ENCODE measurements at regions not wholly inside any gene's neighbourhood (a gene's known extent, or its start where the extent isn't known, plus 50 kb on each side); places are given as distances from the start of the nearest gene placed in this dataset.

DNA sequence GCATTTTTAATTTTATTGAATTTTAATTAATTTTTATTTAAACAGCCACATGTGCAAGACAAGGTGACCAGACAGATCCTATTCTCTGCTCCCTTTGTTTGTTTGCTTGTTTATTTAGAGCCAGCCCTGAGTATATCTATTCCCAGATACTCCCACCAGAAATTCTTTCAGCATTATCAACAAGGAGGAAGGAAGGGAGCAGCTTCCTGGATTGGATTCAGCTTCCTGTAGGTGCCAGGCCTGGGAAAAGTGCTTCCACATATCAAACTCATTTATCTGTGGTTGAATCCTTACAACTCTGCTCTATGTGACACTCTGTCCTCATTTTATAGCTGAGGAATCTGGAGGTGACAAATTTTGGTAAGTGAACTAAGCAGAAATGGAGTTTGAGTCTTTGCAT lies 60.5 kb upstream of the KLF7 start:
- TF ChIP-seq SIN3A (IDR thresholded peaks at IDR 0.05; ENCODE audit: borderline replicate concordance, insufficient read depth, low read length) (no peak), TAF1 (IDR thresholded peaks at IDR 0.05; ENCODE audit: borderline replicate concordance, insufficient read depth, low read length) (no peak)
- TF ChIP-seq, protein P1, sequence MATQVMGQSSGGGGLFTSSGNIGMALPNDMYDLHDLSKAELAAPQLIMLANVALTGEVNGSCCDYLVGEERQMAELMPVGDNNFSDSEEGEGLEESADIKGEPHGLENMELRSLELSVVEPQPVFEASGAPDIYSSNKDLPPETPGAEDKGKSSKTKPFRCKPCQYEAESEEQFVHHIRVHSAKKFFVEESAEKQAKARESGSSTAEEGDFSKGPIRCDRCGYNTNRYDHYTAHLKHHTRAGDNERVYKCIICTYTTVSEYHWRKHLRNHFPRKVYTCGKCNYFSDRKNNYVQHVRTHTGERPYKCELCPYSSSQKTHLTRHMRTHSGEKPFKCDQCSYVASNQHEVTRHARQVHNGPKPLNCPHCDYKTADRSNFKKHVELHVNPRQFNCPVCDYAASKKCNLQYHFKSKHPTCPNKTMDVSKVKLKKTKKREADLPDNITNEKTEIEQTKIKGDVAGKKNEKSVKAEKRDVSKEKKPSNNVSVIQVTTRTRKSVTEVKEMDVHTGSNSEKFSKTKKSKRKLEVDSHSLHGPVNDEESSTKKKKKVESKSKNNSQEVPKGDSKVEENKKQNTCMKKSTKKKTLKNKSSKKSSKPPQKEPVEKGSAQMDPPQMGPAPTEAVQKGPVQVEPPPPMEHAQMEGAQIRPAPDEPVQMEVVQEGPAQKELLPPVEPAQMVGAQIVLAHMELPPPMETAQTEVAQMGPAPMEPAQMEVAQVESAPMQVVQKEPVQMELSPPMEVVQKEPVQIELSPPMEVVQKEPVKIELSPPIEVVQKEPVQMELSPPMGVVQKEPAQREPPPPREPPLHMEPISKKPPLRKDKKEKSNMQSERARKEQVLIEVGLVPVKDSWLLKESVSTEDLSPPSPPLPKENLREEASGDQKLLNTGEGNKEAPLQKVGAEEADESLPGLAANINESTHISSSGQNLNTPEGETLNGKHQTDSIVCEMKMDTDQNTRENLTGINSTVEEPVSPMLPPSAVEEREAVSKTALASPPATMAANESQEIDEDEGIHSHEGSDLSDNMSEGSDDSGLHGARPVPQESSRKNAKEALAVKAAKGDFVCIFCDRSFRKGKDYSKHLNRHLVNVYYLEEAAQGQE (IDR thresholded peaks at IDR 0.05; ENCODE audit: insufficient read depth in 1 of 2, low read depth in 2 of 2, low read length in 2 of 2), result no peak
